ENCODE measurements at regions not wholly inside any gene's neighbourhood (a gene's known extent, or its start where the extent isn't known, plus 50 kb on each side); places are given as distances from the start of the nearest gene placed in this dataset.

DNA sequence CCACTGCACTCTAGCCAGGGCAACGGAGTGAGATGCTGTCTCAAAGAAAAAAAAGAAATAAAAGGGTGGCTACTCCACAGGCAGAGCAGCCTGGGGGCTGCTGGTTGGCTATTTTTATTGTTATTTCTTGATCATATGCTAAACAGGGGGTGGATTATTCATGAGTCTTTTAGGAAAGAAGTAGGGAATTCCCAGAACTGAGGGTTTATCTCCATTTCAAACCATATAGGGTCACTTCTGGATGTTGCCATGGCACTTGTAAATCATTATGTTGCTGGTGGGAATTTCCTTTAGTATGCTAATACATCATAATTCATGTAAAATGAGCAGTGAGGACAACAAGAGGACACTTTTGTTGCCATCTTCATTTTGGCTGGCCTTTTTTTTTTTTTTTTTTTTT lies 52.1 kb upstream of the GHITM start:
- no peaks in the 10 kb centered on the region for H3K27me3 ChIP-seq (ENCODE audit: control insufficient read depth in 2 of 2, insufficient read depth in 2 of 2, low read length in 2 of 2)
- intact Hi-C loops (cut with micrococcal nuclease): no loop called here
- Mint-ChIP-seq H3K4me1 (no peaks in the 10 kb centered on the region), H3K9me3 (peaks cover 0 to 4% (median 0%) of the 10 kb centered on the region in 7 donors), H3K27me3 (ENCODE audit: low read depth in 3 of 3) (peaks cover 0 to 6% (median 2%) of the 10 kb centered on the region in 3 donors), H3K4me3 (no peak overlapping the region), H3K27ac (no peak overlapping the region), H3K36me3 (no peaks in the 10 kb centered on the region)
- no peak overlapping the region for H3K27ac ChIP-seq (ENCODE audit: low read depth in 1 of 2, low read length in 2 of 2)
- H3K4me2 ChIP-seq (replicated peaks; ENCODE audit: extremely low read depth, low read length, poor library complexity, severe bottlenecking): no peak overlapping the region
- no peak overlapping the region for H3K4me3 ChIP-seq (replicated peaks in 1 of 3; ENCODE audit: low read depth in 2 of 3, low read length in 3 of 3)
- H3K36me3 ChIP-seq (replicated peaks in 1 of 2; ENCODE audit: control insufficient read depth in 1 of 2, insufficient read depth in 2 of 2, low read length in 2 of 2): no peaks in the 10 kb centered on the region
- no peaks in the 10 kb centered on the region for H4K20me1 ChIP-seq (ENCODE audit: insufficient read depth, low read length)
- no peaks in the 10 kb centered on the region for H3K4me1 ChIP-seq (ENCODE audit: control insufficient read depth in 1 of 2, insufficient read depth in 2 of 2, low read length in 2 of 2)
- no peak overlapping the region for H2AFZ ChIP-seq (ENCODE audit: insufficient read depth, low read depth, low read length, poor library complexity, severe bottlenecking)
- TF ChIP-seq, protein P1, sequence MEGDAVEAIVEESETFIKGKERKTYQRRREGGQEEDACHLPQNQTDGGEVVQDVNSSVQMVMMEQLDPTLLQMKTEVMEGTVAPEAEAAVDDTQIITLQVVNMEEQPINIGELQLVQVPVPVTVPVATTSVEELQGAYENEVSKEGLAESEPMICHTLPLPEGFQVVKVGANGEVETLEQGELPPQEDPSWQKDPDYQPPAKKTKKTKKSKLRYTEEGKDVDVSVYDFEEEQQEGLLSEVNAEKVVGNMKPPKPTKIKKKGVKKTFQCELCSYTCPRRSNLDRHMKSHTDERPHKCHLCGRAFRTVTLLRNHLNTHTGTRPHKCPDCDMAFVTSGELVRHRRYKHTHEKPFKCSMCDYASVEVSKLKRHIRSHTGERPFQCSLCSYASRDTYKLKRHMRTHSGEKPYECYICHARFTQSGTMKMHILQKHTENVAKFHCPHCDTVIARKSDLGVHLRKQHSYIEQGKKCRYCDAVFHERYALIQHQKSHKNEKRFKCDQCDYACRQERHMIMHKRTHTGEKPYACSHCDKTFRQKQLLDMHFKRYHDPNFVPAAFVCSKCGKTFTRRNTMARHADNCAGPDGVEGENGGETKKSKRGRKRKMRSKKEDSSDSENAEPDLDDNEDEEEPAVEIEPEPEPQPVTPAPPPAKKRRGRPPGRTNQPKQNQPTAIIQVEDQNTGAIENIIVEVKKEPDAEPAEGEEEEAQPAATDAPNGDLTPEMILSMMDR (IDR thresholded peaks at IDR 0.05): no peak
- H3K79me2 ChIP-seq (ENCODE audit: insufficient read depth, low read length): no peaks in the 10 kb centered on the region
- no peak overlapping the region for H3K9ac ChIP-seq (ENCODE audit: insufficient read depth, low read length, poor library complexity, severe bottlenecking)
- H3K9me3 ChIP-seq (replicated peaks in 1 of 2; ENCODE audit: control insufficient read depth in 1 of 2, insufficient read depth in 1 of 2, low read length in 2 of 2): no peaks in the 10 kb centered on the region
- no peak for DNase-seq
- no CpG with 5 or more reads among the region's 1 CpG for WGBS (ENCODE audit: insufficient coverage)

DNA sequence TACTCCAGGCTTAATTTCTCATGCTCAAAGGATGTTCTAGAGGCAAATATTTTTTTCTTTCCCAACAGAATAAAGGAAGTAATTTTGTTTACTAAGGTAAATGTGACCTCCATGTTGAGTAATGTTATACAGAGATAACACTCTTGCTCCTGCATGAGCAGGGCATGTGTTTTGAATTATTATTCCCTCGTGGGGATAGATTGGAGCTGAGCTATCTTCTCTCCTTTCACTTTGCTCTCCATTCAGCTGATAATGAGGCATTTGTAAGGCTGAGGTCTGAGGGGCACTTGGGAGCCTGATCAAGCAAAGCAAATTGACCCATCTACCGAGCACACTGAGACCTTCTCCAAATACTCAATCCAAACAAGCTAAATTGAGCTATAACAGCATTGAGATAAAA lies 50.7 kb upstream of the GHITM start:
- no CpG with 5 or more reads among the region's 2 CpGs for WGBS (ENCODE audit: insufficient coverage)
- H3K4me2 ChIP-seq (replicated peaks; ENCODE audit: extremely low read depth, low read length, poor library complexity, severe bottlenecking): no peak overlapping the region
- no peaks in the 10 kb centered on the region for H3K36me3 ChIP-seq (replicated peaks in 1 of 2; ENCODE audit: control insufficient read depth in 1 of 2, insufficient read depth in 2 of 2, low read length in 2 of 2)
- Mint-ChIP-seq H3K9me3 (peaks cover 0 to 1% (median 1%) of the 10 kb centered on the region in 7 donors), H3K27me3 (ENCODE audit: low read depth in 3 of 3) (peaks cover 0 to 9% (median 2%) of the 10 kb centered on the region in 3 donors), H3K4me1 (no peaks in the 10 kb centered on the region), H3K27ac (no peak overlapping the region), H3K36me3 (no peaks in the 10 kb centered on the region), H3K4me3 (no peak overlapping the region)
- H3K4me3 ChIP-seq (replicated peaks in 1 of 3; ENCODE audit: low read depth in 2 of 3, low read length in 3 of 3): no peak overlapping the region
- no peak overlapping the region for H2AFZ ChIP-seq (ENCODE audit: insufficient read depth, low read depth, low read length, poor library complexity, severe bottlenecking)
- no peak overlapping the region for H3K27ac ChIP-seq (ENCODE audit: low read depth in 1 of 2, low read length in 2 of 2)
- intact Hi-C loops (cut with micrococcal nuclease): no loop called here
- TF ChIP-seq, protein P1 (IDR thresholded peaks at IDR 0.05): no peak
- H3K27me3 ChIP-seq (ENCODE audit: control insufficient read depth in 2 of 2, insufficient read depth in 2 of 2, low read length in 2 of 2): no peaks in the 10 kb centered on the region
- H3K4me1 ChIP-seq (ENCODE audit: control insufficient read depth in 1 of 2, insufficient read depth in 2 of 2, low read length in 2 of 2): no peaks in the 10 kb centered on the region
- no peaks in the 10 kb centered on the region for H4K20me1 ChIP-seq (ENCODE audit: insufficient read depth, low read length)
- no peak overlapping the region for H3K9ac ChIP-seq (ENCODE audit: insufficient read depth, low read length, poor library complexity, severe bottlenecking)
- no peaks in the 10 kb centered on the region for H3K79me2 ChIP-seq (ENCODE audit: insufficient read depth, low read length)
- H3K9me3 ChIP-seq (replicated peaks in 1 of 2; ENCODE audit: control insufficient read depth in 1 of 2, insufficient read depth in 1 of 2, low read length in 2 of 2): no peaks in the 10 kb centered on the region
- DNase-seq: no peak

All from CD14-positive monocyte (primary cell).